ENCODE measurements at regions not wholly inside any gene's neighbourhood (a gene's known extent, or its start where the extent isn't known, plus 50 kb on each side); places are given as distances from the start of the nearest gene placed in this dataset.
"Not testable (repeated sequence)": the region's sequence is repeated elsewhere in the genome, so short reads cannot be mapped to it uniquely, and the experiment has no call there.

- in situ Hi-C loops (cut with HindIII; ENCODE audit: low pct_unique_long_range_greater_than_20kb, low sequenced_read_pairs); DNase-seq (ENCODE audit: low read depth): not testable (repeated sequence)
Measured at GRCh38 chr16:29175411-29176153, 190.7 kb downstream of the LAT start.

GRCh38 chr16:29173371-29174305 lies 188.8 kb downstream of the LAT start:
- DNase-seq (ENCODE audit: low read depth); in situ Hi-C loops (cut with HindIII; ENCODE audit: low pct_unique_long_range_greater_than_20kb, low sequenced_read_pairs): not testable (repeated sequence)

GRCh38 chr16:29172098-29172724 lies 187.4 kb downstream of the LAT start:
- in situ Hi-C loops (cut with HindIII; ENCODE audit: low pct_unique_long_range_greater_than_20kb, low sequenced_read_pairs); DNase-seq (ENCODE audit: low read depth): not testable (repeated sequence)

GRCh38 chr16:29171296-29171695 lies 186.4 kb downstream of the LAT start:
- in situ Hi-C loops (cut with HindIII; ENCODE audit: low pct_unique_long_range_greater_than_20kb, low sequenced_read_pairs), result not testable (repeated sequence)

GRCh38 chr16:29170393-29171119 lies 185.7 kb downstream of the LAT start:
- not testable (repeated sequence) for DNase-seq (ENCODE audit: low read depth)

More at GRCh38 chr16:29171296-29171695, 186.4 kb downstream of the LAT start:
- not testable (repeated sequence) for DNase-seq (ENCODE audit: low read depth)

GRCh38 chr16:29169295-29169994 lies 184.6 kb downstream of the LAT start:
- in situ Hi-C loops (cut with HindIII; ENCODE audit: low pct_unique_long_range_greater_than_20kb, low sequenced_read_pairs); DNase-seq (ENCODE audit: low read depth): not testable (repeated sequence)

More at GRCh38 chr16:29170393-29171119, 185.7 kb downstream of the LAT start:
- in situ Hi-C loops (cut with HindIII; ENCODE audit: low pct_unique_long_range_greater_than_20kb, low sequenced_read_pairs), result not testable (repeated sequence)

- in situ Hi-C loops (cut with HindIII; ENCODE audit: low pct_unique_long_range_greater_than_20kb, low sequenced_read_pairs); DNase-seq (ENCODE audit: low read depth): not testable (repeated sequence)
Measured at GRCh38 chr16:29168515-29169259, 183.8 kb downstream of the LAT start.

GRCh38 chr16:29164442-29165089 lies 179.7 kb downstream of the LAT start:
- in situ Hi-C loops (cut with HindIII; ENCODE audit: low pct_unique_long_range_greater_than_20kb, low sequenced_read_pairs); DNase-seq (ENCODE audit: low read depth): not testable (repeated sequence)

GRCh38 chr16:29160171-29160570 lies 175.3 kb downstream of the LAT start:
- DNase-seq (ENCODE audit: low read depth); in situ Hi-C loops (cut with HindIII; ENCODE audit: low pct_unique_long_range_greater_than_20kb, low sequenced_read_pairs): not testable (repeated sequence)

- in situ Hi-C loops (cut with HindIII; ENCODE audit: low pct_unique_long_range_greater_than_20kb, low sequenced_read_pairs); DNase-seq (ENCODE audit: low read depth): not testable (repeated sequence)
Measured at GRCh38 chr16:29159603-29160002, 174.8 kb downstream of the LAT start.

GRCh38 chr16:29158785-29159184 lies 173.9 kb downstream of the LAT start:
- DNase-seq (ENCODE audit: low read depth), result no peak
- in situ Hi-C loops (cut with HindIII; ENCODE audit: low pct_unique_long_range_greater_than_20kb, low sequenced_read_pairs), result no loop called here

GRCh38 chr16:29158031-29158784 lies 173.4 kb downstream of the LAT start:
- in situ Hi-C loops (cut with HindIII; ENCODE audit: low pct_unique_long_range_greater_than_20kb, low sequenced_read_pairs); DNase-seq (ENCODE audit: low read depth): not testable (repeated sequence)

- DNase-seq (ENCODE audit: low read depth), result peak; percentile 80
- in situ Hi-C loops (cut with HindIII; ENCODE audit: low pct_unique_long_range_greater_than_20kb, low sequenced_read_pairs), result not testable (repeated sequence)
Measured at GRCh38 chr16:29157051-29157923, 172.4 kb downstream of the LAT start.

- in situ Hi-C loops (cut with HindIII; ENCODE audit: low pct_unique_long_range_greater_than_20kb, low sequenced_read_pairs), result no loop called here
- no peak for DNase-seq (ENCODE audit: low read depth)
Measured at GRCh38 chr16:29156511-29156910, 171.7 kb downstream of the LAT start.

GRCh38 chr16:29155866-29156200 lies 171.0 kb downstream of the LAT start:
- DNase-seq (ENCODE audit: low read depth); in situ Hi-C loops (cut with HindIII; ENCODE audit: low pct_unique_long_range_greater_than_20kb, low sequenced_read_pairs): not testable (repeated sequence)

Data from Caki2 (cell line).